HG03095 (cell line): ENCODE measurements at regions not wholly inside any gene's neighbourhood (a gene's known extent, or its start where the extent isn't known, plus 50 kb on each side); places are given as distances from the start of the nearest gene placed in this dataset.
"Not testable (repeated sequence)": the region's sequence is repeated elsewhere in the genome, so short reads cannot be mapped to it uniquely, and the experiment has no call there.

Source experiments
- ATAC-seq: cut with Tn5 transposase; IDR thresholded peaks from one replicate; pipeline ENCODE4 v1.9.1; 2021; ENCODE audit warnings: moderate library complexity; ENCODE audit not compliant: unreplicated experiment

DNA sequence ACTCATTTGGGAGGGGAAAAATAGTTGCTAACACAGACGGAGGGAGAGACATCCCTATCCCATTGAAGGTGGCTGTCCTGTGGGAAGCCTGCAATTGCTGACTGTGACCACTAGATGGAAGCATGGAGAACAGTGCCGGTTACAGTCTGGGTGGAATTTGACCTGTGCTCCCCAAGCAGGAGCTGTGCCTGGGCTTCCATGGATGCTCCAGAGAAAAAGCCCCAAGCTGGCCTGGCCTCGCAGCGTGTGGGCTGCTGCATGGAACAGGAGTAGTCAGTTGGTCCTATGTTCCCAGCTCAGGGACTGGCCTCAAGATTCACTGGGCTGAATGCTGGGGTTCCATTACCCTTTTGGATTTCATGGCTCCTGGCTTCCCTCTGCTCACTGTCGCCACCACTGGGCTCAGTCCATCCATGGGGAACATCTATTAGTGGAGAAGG is 116.3 kb upstream of the CHD6 start:
- no peak for ATAC-seq

GRCh38 chr20:41733151-41733550 is 115.0 kb upstream of the CHD6 start:
- ATAC-seq, result no peak

DNA sequence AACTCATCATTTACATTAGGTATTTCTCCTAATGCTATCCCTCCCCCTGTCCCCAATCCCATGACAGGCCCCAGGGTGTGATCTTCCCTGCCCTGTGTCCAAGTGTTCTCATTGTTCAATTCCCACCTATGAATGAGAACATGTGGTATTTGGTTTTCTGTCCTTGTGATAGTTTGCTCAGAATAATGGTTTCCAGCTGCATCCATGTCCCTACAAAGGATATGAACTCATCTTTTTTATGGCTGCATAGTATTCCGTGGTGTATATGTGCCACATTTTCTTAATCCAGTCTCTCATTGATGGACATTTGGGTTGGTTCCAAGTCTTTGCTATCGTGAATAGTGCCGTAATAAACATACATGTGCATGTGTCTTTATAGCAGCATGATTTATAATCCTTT is 113.0 kb upstream of the CHD6 start:
- ATAC-seq, result not testable (repeated sequence)

GRCh38 chr20:41727681-41728080 is 109.5 kb upstream of the CHD6 start:
- ATAC-seq, result not testable (repeated sequence)

DNA sequence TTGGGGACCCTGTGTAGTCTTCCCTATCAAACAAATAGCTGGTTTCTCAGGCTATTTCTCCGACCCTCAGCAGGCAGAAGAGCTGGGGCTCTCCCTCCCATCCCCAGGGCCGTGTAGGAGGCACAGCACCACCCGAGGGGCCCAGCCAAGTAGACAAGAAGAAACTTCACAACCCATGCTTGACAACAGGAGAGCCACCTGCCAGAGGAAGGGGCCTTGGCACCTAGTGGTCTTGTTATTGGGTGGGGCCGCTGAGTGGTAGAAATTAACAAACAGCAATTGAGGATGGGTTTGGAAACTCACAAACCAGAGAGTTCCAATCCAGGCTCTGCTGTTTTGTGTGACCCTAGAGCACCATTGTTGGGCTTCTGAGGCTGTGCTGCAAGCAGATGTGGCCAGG is 108.5 kb upstream of the CHD6 start:
- no peak for ATAC-seq

DNA sequence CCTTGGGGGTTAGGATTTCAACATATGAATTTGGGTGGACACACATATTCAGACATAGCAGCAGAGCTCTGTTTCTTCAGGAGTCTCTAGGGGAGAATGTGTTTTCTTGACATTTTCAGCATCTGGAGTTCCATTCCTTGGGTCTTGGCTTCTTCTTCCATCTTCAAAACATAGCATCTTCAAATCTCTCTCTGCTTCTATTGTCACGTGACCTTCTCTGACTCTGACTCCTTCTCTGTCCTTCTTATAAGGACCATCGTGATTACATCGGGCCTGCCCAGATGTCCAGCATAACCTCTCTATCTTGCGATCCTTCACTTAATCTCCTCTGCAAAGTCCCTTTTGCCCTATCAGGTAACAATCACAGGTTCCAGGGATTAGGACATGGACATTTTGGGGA is 101.0 kb upstream of the CHD6 start:
- no peak for ATAC-seq

- no peak for ATAC-seq
These were observed 99.3 kb upstream of the CHD6 start for GRCh38 chr20:41717483-41717882.

- no peak for ATAC-seq
These were observed 98.7 kb upstream of the CHD6 start for GRCh38 chr20:41716911-41717310.

- no peak for ATAC-seq
These were observed 98.3 kb upstream of the CHD6 start for GRCh38 chr20:41716436-41716835.

- ATAC-seq, result no peak
These were observed 97.3 kb upstream of the CHD6 start for GRCh38 chr20:41715526-41715925.

GRCh38 chr20:41714030-41714429 is 95.9 kb upstream of the CHD6 start:
- ATAC-seq, result no peak

- no peak for ATAC-seq
These were observed 86.7 kb upstream of the CHD6 start for GRCh38 chr20:41704896-41705295.

- ATAC-seq, result no peak
These were observed 84.5 kb upstream of the CHD6 start for GRCh38 chr20:41702647-41703046.

DNA sequence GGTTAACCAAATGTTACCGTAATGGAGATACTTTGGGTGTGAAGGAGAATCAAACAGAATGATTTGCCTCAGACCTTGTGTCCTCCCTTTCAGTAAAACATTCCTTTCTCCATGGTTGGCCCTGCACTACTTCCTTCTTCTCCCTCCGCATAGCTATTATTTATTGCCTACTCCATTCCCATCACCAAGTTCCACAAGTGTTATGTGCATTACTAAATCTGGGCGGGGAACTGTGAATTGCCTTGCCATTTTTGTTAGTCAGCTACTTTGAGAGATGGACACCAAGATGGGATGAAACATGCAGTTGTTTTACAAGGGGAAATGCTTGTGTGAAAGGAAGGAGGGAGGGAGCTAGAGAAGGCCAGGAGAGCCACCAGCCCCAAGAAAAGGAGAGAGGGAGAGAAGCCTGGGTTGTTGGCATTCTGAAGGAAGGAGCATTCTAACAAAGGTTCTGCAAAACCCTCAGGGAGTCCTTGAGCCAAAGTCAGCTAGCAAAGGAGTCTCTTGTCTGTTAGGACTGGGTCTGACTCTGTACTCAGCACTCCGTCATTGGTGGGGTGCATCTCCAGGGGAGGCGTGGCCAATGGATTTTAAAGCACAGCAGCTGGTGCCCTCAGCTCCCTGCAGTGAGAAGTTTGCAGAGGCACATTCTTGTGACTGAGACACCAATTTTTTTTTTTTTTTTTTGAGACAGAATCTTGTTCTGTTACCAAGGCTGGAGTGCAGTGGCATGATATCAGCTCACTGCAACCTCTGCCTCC is 83.6 kb upstream of the CHD6 start:
- no peak for ATAC-seq

DNA sequence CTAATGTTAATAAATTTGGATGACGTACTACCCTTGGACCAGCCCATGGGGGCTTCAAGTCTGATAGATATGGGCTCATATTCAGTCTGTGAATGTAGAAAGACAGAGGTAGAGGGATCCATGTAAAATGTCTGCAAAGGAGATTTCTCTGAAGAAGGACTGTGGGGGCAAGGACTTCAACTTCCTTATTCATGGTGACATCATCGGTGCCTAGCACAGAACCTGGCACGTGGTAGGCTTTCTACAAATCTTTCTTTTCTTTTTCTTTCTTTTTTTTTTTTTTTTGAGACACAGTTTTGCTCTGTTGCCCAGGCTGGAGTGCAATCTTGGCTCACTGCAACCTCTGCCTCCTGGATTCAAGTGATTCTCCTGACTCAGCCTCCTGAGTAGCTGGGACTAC is 81.5 kb upstream of the CHD6 start:
- not testable (repeated sequence) for ATAC-seq

- no peak for ATAC-seq
These were observed 79.8 kb upstream of the CHD6 start for GRCh38 chr20:41697861-41698559.

GRCh38 chr20:41696428-41696827 is 78.3 kb upstream of the CHD6 start:
- no peak for ATAC-seq

DNA sequence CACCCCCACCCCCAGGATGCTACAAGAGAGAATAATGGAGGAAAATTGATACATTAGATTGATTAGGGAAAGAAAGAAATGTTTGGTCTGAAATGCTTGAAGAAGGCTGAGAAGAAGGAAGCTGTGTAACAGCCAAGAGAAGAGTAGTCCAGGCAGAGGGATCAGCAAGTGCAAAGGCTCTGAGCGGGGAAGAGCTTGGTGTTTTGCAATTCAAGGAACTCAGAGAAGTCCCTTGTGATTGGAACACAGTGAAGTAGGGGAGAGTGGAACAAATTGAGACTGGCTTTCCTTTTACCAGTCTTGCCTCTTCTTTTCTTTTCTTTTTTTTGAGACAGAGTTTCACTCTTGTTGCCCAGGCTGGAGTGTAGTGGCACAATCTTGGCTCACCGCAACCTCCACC is 76.6 kb upstream of the CHD6 start:
- ATAC-seq, result no peak

GRCh38 chr20:41693136-41693979 is 75.2 kb upstream of the CHD6 start:
- ATAC-seq, result peak; percentile 84

DNA sequence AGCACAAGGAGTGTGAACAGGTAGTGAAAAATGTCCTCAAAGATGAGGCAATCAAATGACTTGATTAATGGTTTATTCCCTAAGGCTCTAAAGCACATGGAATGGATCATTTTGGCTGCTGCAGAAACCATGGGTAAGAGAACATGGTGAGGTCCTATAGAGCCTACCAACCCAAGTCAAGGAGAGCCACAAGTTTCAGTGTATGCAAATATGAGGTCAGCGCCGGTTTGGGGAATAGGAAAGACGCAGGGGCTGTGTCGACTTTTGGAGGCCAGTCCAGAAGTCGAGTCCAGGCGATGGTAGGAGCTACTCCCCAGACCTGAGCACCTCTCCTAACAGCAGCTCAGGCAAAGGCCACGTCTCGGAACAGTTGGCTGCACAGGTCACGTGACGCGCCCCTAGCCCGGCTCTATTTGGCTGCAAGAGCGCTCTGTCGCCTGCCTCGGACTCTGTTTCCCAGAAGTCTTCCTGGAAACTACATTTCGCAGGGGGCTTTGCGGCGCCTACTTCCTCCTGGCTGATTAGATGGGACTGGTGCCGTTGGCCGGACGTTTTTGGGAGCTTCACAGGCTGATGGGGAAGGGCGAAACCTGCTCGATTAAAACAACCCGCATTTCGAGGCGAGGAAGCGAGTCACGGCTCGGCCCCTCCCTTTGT is 74.4 kb upstream of the CHD6 start:
- ATAC-seq, result peak; percentile 31

DNA sequence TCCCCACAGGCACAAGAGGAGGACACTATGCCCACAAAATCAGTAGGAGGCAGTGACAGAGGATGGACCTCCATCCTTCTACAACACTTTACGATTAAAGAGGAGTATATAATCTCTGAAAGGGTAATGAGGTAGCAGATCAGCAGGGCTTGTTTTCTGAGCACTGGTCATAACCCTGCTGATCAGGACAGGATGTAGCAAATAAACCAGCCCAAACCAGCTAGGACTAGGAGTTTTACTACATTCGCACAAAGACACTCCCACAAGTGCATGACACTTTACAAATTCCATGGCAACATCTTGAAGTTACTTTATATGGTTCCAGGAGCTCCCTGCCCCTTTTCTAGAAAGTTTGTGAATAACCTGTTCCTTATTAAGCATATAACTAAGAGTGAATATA is 73.3 kb upstream of the CHD6 start:
- ATAC-seq, result no peak
